ENCODE measurements at regions not wholly inside any gene's neighbourhood (a gene's known extent, or its start where the extent isn't known, plus 50 kb on each side); places are given as distances from the start of the nearest gene placed in this dataset.

DNA sequence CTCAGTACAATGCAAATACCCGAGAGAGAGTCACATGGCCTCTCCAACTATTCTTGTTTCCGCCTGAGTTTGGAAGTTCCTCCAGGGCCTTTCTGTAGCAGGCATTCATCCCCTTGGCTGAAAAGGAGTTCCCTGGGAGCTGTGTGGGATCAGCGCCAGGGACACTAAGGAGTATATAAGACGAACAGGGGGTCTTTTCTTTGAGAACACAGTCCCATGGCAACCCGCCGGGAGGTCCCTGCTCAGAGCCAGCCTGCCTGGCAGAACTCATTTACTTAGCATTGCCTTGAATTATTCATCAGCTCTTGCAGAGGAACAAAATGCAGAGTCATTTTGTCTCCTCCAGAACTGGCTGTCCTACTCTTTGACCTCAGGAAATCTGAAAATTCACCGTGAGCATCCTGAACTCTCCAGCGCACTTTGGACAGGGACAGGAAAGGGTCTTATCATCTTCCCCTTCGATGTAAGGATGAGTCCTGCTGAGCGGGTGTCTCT, 120.4 kb upstream of the OSMR start:
- DNase-seq, result no peak
- intact Hi-C loops (cut with DNase I, micrococcal nuclease), result no loop called here
- no peaks in the 10 kb centered on the region for H3K4me1 ChIP-seq (ENCODE audit: low read depth)
- TF ChIP-seq, protein P1, sequence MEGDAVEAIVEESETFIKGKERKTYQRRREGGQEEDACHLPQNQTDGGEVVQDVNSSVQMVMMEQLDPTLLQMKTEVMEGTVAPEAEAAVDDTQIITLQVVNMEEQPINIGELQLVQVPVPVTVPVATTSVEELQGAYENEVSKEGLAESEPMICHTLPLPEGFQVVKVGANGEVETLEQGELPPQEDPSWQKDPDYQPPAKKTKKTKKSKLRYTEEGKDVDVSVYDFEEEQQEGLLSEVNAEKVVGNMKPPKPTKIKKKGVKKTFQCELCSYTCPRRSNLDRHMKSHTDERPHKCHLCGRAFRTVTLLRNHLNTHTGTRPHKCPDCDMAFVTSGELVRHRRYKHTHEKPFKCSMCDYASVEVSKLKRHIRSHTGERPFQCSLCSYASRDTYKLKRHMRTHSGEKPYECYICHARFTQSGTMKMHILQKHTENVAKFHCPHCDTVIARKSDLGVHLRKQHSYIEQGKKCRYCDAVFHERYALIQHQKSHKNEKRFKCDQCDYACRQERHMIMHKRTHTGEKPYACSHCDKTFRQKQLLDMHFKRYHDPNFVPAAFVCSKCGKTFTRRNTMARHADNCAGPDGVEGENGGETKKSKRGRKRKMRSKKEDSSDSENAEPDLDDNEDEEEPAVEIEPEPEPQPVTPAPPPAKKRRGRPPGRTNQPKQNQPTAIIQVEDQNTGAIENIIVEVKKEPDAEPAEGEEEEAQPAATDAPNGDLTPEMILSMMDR (IDR thresholded peaks at IDR 0.05), result no peak
- no peaks in the 10 kb centered on the region for H3K36me3 ChIP-seq (ENCODE audit: low read depth)
- H3K9me3 ChIP-seq, result no peaks in the 10 kb centered on the region
- H3K4me3 ChIP-seq, result no peak overlapping the region
- no peak for ATAC-seq

DNA sequence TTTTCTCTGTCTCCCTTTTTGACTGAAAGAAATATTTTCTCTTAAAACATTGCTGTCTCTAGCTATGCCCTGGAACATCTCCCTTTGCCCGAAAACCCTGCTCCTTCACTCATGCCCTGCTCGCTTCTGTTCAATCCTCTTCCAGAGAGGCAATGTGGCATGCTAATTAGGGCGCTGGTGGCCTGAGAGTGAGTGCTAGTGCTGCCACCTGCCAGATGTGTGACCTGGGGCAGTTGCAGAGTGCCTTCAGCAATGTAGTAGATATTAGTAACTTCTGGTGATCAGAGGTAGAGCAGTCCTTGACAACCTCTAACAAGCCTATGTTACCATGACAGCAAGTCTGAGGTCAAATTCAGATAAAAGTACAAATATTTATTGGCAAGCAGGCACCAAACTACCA, 119.5 kb upstream of the OSMR start:
- Histone ChIP-seq H3K36me3 (ENCODE audit: low read depth) (no peaks in the 10 kb centered on the region), H3K4me1 (ENCODE audit: low read depth) (no peaks in the 10 kb centered on the region), H3K9me3 (no peaks in the 10 kb centered on the region), H3K4me3 (no peak overlapping the region)
- no peak for ATAC-seq
- intact Hi-C loops (cut with DNase I, micrococcal nuclease), result no loop called here
- no peak for DNase-seq
- TF ChIP-seq, protein P1 (IDR thresholded peaks at IDR 0.05), result no peak

DNA sequence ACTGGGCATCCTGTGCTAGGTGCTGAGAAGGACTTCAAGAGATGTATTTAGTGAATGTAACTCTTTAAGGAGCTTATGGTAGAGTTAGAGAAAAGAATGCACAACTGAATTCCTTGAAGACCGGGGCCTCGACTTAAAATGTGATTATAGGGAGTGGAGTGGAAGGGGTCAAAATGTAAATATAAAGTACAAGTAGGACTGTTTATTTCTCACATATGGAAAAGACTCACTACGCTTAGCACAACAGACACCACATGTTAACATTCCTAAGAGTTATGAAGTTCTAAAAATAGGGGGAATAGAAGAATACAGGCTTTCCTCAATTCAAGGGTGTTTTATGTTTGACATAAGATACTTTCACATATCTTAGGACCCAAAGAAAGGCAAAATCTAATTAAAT, 117.8 kb upstream of the OSMR start:
- Histone ChIP-seq H3K4me3 (no peak overlapping the region), H3K4me1 (ENCODE audit: low read depth) (no peaks in the 10 kb centered on the region), H3K9me3 (no peaks in the 10 kb centered on the region), H3K36me3 (ENCODE audit: low read depth) (no peaks in the 10 kb centered on the region)
- no peak for ATAC-seq
- TF ChIP-seq, protein P1 (IDR thresholded peaks at IDR 0.05), result no peak
- intact Hi-C loops (cut with DNase I, micrococcal nuclease), result no loop called here
- no peak for DNase-seq

DNA sequence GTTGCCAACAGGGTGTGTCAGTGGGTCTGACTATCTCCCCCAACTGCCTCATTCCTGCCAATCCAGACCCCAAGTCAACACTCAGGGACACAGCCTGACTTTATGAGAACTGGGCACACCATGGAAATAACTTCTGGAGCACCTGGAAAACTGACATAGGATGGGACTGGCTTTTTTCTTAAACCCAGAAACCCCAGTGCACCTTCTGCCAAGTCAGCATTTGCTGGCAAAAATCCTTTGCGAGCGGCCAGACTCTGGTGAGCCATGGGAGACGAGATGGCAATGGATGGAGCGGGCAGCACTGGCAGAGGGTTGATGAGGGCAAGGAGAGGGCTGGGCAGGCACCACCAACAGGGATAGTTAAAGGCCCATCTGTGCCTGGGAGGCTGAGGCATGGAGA, 114.4 kb upstream of the OSMR start:
- H3K4me3 ChIP-seq, result no peak overlapping the region
- H3K9me3 ChIP-seq, result no peaks in the 10 kb centered on the region
- no peaks in the 10 kb centered on the region for H3K36me3 ChIP-seq (ENCODE audit: low read depth)
- H3K4me1 ChIP-seq (ENCODE audit: low read depth), result no peaks in the 10 kb centered on the region
- TF ChIP-seq, protein P1 (IDR thresholded peaks at IDR 0.05), result no peak
- ATAC-seq, result no peak
- intact Hi-C loops (cut with DNase I, micrococcal nuclease), result no loop called here
- no peak for DNase-seq

DNA sequence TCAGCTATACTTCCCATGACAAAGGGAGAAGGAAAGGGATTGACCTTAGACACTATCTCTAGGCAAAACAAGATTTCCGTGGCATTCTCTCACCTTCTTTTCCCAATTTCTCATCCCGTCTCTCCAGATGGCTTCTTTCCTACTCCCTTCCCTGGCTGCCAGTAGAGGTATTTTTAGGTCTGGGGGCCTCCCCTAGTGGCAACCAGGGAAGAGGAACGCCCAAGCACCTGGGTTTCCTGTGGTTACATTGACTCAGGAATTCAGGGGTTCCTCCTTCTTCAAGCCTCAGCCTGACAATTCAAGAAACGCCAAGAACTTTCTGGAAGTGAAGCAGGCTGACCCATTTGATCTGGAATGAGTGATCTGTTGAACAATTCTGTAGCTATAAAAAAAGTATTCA, 111.5 kb upstream of the OSMR start:
- H3K9me3 ChIP-seq, result no peaks in the 10 kb centered on the region
- H3K4me1 ChIP-seq (ENCODE audit: low read depth), result no peaks in the 10 kb centered on the region
- intact Hi-C loops (cut with DNase I, micrococcal nuclease), result no loop called here
- ATAC-seq (no peak), DNase-seq (no peak)
- TF ChIP-seq, protein P1 (IDR thresholded peaks at IDR 0.05), result no peak
- no peaks in the 10 kb centered on the region for H3K36me3 ChIP-seq (ENCODE audit: low read depth)
- H3K4me3 ChIP-seq, result no peak overlapping the region

DNA sequence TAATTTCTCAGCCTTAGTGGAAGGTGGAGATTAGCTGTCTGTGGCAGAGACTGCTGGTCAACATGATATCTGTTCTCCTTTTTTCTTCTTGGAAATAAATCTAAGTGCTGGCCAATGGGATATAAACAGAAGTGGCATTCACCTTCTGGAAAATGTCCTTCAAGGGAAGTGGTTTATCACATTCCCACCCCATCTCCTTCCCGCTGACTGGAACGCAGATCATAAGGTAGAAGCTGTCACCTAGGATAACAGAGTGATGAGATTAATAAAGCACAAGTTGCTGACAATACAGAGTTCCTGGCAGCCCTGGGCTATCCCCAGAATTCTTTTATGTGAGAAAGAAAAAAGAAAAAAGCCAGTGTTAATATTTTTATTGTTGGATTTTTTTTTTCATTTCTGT, 109.7 kb upstream of the OSMR start:
- Histone ChIP-seq H3K9me3 (no peaks in the 10 kb centered on the region), H3K4me3 (no peak overlapping the region), H3K36me3 (ENCODE audit: low read depth) (no peaks in the 10 kb centered on the region), H3K4me1 (ENCODE audit: low read depth) (no peaks in the 10 kb centered on the region)
- intact Hi-C loops (cut with DNase I, micrococcal nuclease), result no loop called here
- DNase-seq (no peak), ATAC-seq (no peak)
- TF ChIP-seq, protein P1 (IDR thresholded peaks at IDR 0.05), result no peak

Measured in mucosa of descending colon (tissue), 3 donors.